Upper lobe of left lung (tissue), 6 donors: ENCODE measurements at regions not wholly inside any gene's neighbourhood (a gene's known extent, or its start where the extent isn't known, plus 50 kb on each side); places are given as distances from the start of the nearest gene placed in this dataset.

Source experiments
- ATAC-seq, 2 donors: fragments of 200-7000 bp; cut with Tn5 transposase; one replicate each; pipeline ENCODE4 v1.9.1; 2022; ENCODE audit warnings: mild to moderate bottlenecking in 2 of 2, moderate library complexity in 2 of 2; ENCODE audit not compliant: low FRiP score in 2 of 2
- DNase-seq, 2 donors: peaks; one replicate each; pipeline ENCODE4 v3.0.0-alpha.2; 2019 to 2020
- H3K27ac ChIP-seq, 4 donors: fragments of 200-600 bp; sonication (generic); one replicate each; pipeline ENCODE4 v1.5.1; 2016 to 2019
- H3K27me3 ChIP-seq, 4 donors: fragments of 200-600 bp; sonication (generic); one replicate each; pipeline ENCODE4 v1.5.1; 2017 to 2019
- H3K36me3 ChIP-seq, 4 donors: fragments of 200-600 bp; sonication (generic); one replicate each; pipeline ENCODE4 v1.5.1; 2016 to 2019
- H3K4me1 ChIP-seq, 4 donors: fragments of 200-600 bp; sonication (generic); one replicate each; pipeline ENCODE4 v1.5.1; 2018 to 2019
- H3K4me3 ChIP-seq, 4 donors: fragments of 200-600 bp; sonication (generic); one replicate each; pipeline ENCODE4 v1.5.1; 2017 to 2019; ENCODE audit warnings: mild to moderate bottlenecking in 2 of 4, moderate library complexity in 1 of 4
- H3K9me3 ChIP-seq, 4 donors: fragments of 200-600 bp; sonication (generic); one replicate each; pipeline ENCODE4 v1.5.1; 2018 to 2019
- EP300 ChIP-seq, 4 donors: sonication (generic); formaldehyde crosslinking; IDR thresholded peaks; one replicate each; pipeline ENCODE4 v1.5.1; 2017; ENCODE audit warnings: antibody characterized with exemption in 4 of 4, control low read depth in 2 of 4
- POLR2A ChIP-seq, 4 donors: fragments of 450-650 bp; IDR thresholded peaks; one replicate each; pipeline ENCODE4 v1.5.1; 2016 to 2017; ENCODE audit warnings: antibody characterized with exemption in 4 of 4, mild to moderate bottlenecking in 2 of 4
- POLR2AphosphoS5 ChIP-seq, 2 donors: sonication (generic); formaldehyde crosslinking; IDR thresholded peaks; one replicate each; pipeline ENCODE4 v1.5.1; 2017; ENCODE audit warnings: antibody characterized with exemption in 2 of 2
- WGBS, 2 donors: methylation state at CpG; one replicate each; pipeline ENCODE4 v1.1.5; 2017 to 2018; 5-methylcytosine and 5-hydroxymethylcytosine counted together
- TF ChIP-seq, protein P1 (sequence below), 6 experiments: fragments of 450-650 bp in 4 of 6; fragments of 200-600 bp in 2 of 6; sonication (generic) in 2 of 6; IDR thresholded peaks; one replicate each; pipeline ENCODE4 v1.5.1; 2016 to 2019; ENCODE audit warnings: antibody characterized with exemption in 6 of 6
- donor health status: DM: no; HTN: no; CAD: no; lungs with moderate emphysema.
- donor health status: DM: no; HTN: yes; CAD: no; lungs with severe emphysema.

- H3K9me3 ChIP-seq: no peaks in the 10 kb centered on the region
- H3K27me3 ChIP-seq: no peaks in the 10 kb centered on the region
- no peaks in the 10 kb centered on the region for H3K36me3 ChIP-seq
- 67 to 75% methylated on average over 2 of the region's 2 CpGs for WGBS, 2 donors
- H3K4me3 ChIP-seq: no peak overlapping the region
- ATAC-seq (no peak), DNase-seq (no peak)
- no peak overlapping the region for H3K27ac ChIP-seq
- no peaks in the 10 kb centered on the region for H3K4me1 ChIP-seq
- TF ChIP-seq, protein P1, sequence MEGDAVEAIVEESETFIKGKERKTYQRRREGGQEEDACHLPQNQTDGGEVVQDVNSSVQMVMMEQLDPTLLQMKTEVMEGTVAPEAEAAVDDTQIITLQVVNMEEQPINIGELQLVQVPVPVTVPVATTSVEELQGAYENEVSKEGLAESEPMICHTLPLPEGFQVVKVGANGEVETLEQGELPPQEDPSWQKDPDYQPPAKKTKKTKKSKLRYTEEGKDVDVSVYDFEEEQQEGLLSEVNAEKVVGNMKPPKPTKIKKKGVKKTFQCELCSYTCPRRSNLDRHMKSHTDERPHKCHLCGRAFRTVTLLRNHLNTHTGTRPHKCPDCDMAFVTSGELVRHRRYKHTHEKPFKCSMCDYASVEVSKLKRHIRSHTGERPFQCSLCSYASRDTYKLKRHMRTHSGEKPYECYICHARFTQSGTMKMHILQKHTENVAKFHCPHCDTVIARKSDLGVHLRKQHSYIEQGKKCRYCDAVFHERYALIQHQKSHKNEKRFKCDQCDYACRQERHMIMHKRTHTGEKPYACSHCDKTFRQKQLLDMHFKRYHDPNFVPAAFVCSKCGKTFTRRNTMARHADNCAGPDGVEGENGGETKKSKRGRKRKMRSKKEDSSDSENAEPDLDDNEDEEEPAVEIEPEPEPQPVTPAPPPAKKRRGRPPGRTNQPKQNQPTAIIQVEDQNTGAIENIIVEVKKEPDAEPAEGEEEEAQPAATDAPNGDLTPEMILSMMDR (IDR thresholded peaks at IDR 0.05): no peak
- TF ChIP-seq POLR2A (IDR thresholded peaks at IDR 0.05) (no peak), POLR2AphosphoS5 (IDR thresholded peaks at IDR 0.05) (no peak), EP300 (IDR thresholded peaks at IDR 0.05) (no peak)
These were observed 1045.9 kb upstream of the CDH8 start for GRCh38 chr16:63082101-63082500.

GRCh38 chr16:63080746-63081145 is 1044.5 kb upstream of the CDH8 start:
- H3K27me3 ChIP-seq: no peaks in the 10 kb centered on the region
- DNase-seq (no peak), ATAC-seq (no peak)
- no peaks in the 10 kb centered on the region for H3K9me3 ChIP-seq
- TF ChIP-seq, protein P1 (IDR thresholded peaks at IDR 0.05): no peak
- no peak for TF ChIP-seq POLR2A (IDR thresholded peaks at IDR 0.05)
- TF ChIP-seq POLR2AphosphoS5 (IDR thresholded peaks at IDR 0.05): no peak
- TF ChIP-seq EP300 (IDR thresholded peaks at IDR 0.05): no peak
- 14 to 23% methylated on average over 1 of the region's 1 CpG for WGBS, 2 donors
- no peak overlapping the region for H3K27ac ChIP-seq
- H3K36me3 ChIP-seq: no peaks in the 10 kb centered on the region
- H3K4me1 ChIP-seq: no peaks in the 10 kb centered on the region
- H3K4me3 ChIP-seq: no peak overlapping the region

DNA sequence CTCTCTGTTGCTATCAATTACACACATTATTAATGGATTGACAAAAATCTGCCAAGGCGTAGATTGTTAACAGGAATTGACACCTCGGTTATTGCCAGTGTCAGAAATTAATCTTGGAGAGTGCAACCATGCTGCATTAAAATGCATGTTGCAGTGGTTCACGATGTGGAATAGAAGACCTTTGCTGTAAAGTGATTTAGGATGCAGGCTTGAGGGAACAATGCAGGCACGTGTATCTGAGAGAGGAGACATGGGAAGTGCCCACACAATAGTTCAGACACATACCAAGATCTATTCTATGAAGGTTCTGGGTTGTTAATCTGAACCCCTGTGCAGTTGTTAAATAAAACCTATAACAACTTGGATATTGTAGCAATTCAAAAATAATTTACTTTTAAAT is 1032.8 kb upstream of the CDH8 start:
- H3K4me3 ChIP-seq: no peak overlapping the region
- DNase-seq (no peak), ATAC-seq (no peak)
- no peak overlapping the region for H3K27ac ChIP-seq
- H3K4me1 ChIP-seq: no peaks in the 10 kb centered on the region
- no peaks in the 10 kb centered on the region for H3K27me3 ChIP-seq
- H3K9me3 ChIP-seq: no peaks in the 10 kb centered on the region
- WGBS, 2 donors: 47 to 66% methylated on average over 4 of the region's 4 CpGs
- no peaks in the 10 kb centered on the region for H3K36me3 ChIP-seq
- TF ChIP-seq, protein P1 (IDR thresholded peaks at IDR 0.05): no peak
- TF ChIP-seq EP300 (IDR thresholded peaks at IDR 0.05): no peak
- no peak for TF ChIP-seq POLR2A (IDR thresholded peaks at IDR 0.05)
- TF ChIP-seq POLR2AphosphoS5 (IDR thresholded peaks at IDR 0.05): no peak

GRCh38 chr16:63067141-63067540 is 1030.9 kb upstream of the CDH8 start:
- H3K27me3 ChIP-seq: no peaks in the 10 kb centered on the region
- H3K27ac ChIP-seq: no peak overlapping the region
- no peaks in the 10 kb centered on the region for H3K4me1 ChIP-seq
- DNase-seq (no peak), ATAC-seq (no peak)
- no peaks in the 10 kb centered on the region for H3K36me3 ChIP-seq
- TF ChIP-seq EP300 (IDR thresholded peaks at IDR 0.05): no peak
- TF ChIP-seq POLR2A (IDR thresholded peaks at IDR 0.05): no peak
- TF ChIP-seq POLR2AphosphoS5 (IDR thresholded peaks at IDR 0.05): no peak
- TF ChIP-seq, protein P1 (IDR thresholded peaks at IDR 0.05): no peak
- no peaks in the 10 kb centered on the region for H3K9me3 ChIP-seq
- no peak overlapping the region for H3K4me3 ChIP-seq

DNA sequence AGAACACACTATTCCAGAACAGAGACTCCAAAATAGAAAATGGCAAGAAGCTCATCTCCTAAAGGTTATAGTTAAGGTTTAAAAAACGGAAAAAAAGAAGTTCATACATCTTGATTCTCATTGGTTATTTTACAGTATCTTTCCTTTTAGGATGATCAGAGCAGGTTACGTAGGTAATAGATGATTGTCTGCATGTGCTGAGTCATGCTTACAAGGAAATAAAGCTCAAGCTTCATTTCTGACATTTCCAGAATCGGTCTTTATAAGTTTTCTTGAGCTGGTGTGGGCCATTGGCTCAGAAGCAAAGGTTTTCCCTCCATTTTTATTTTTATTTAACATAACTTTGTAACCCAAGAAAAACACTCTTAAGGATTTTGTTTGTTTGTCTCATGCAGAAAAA is 1030.3 kb upstream of the CDH8 start:
- Histone ChIP-seq H3K27ac (no peak overlapping the region), H3K27me3 (no peaks in the 10 kb centered on the region), H3K9me3 (no peaks in the 10 kb centered on the region), H3K4me1 (no peaks in the 10 kb centered on the region), H3K36me3 (no peaks in the 10 kb centered on the region), H3K4me3 (no peak overlapping the region)
- TF ChIP-seq POLR2AphosphoS5 (IDR thresholded peaks at IDR 0.05): no peak
- no peak for TF ChIP-seq EP300 (IDR thresholded peaks at IDR 0.05)
- TF ChIP-seq, protein P1 (IDR thresholded peaks at IDR 0.05): no peak
- TF ChIP-seq POLR2A (IDR thresholded peaks at IDR 0.05): no peak
- WGBS, 2 donors: 75 to 79% methylated on average over 3 of the region's 3 CpGs
- ATAC-seq (no peak), DNase-seq (no peak)
